ENCODE measurements at regions not wholly inside any gene's neighbourhood (a gene's known extent, or its start where the extent isn't known, plus 50 kb on each side); places are given as distances from the start of the nearest gene placed in this dataset.

DNA sequence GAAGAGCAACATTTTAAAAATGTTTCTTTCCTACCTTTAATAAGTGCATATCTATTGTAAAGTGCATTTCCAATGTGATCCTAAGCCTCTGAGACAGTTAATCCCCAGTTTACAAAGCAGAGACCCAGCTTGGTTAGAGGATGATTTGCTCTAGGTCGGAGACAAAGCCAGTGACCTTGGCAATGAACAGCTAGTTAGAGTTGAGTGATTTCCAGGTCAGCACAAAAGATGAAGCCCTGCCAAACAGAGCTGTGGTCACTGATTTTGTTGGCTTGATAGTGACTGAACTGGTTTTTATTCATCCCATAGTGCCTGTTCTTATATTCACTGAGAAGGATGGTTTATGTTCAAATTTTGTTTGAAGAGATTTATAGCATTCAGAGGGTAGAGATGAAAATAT is 56.6 kb upstream of the CD83 start:
- intact Hi-C loops (cut with micrococcal nuclease; ENCODE audit: unreplicated experiment), result no loop called here
- no peak for DNase-seq
- no TSS peak for BruUV-seq (replicated peaks)
- peaks cover 24% of the 10 kb centered on the region for H3K27me3 Mint-ChIP-seq (ENCODE audit: unreplicated experiment)
- H3K36me3 Mint-ChIP-seq (ENCODE audit: insufficient read depth, unreplicated experiment), result no peaks in the 10 kb centered on the region
- H3K27ac Mint-ChIP-seq (ENCODE audit: unreplicated experiment), result no peak overlapping the region
- no peak overlapping the region for H3K4me3 Mint-ChIP-seq (ENCODE audit: low read depth, unreplicated experiment)
- CTCF ChIA-PET, result no interaction called here
- H3K9me3 Mint-ChIP-seq (ENCODE audit: low read depth, unreplicated experiment), result peaks cover 4% of the 10 kb centered on the region
- no peak for TF ChIP-seq CTCF (IDR thresholded peaks at IDR 0.05; ENCODE audit: unreplicated experiment)
- H3K4me1 Mint-ChIP-seq (ENCODE audit: low read depth, unreplicated experiment), result peaks cover 10% of the 10 kb centered on the region

GRCh38 chr6:14061643-14062042 is 55.9 kb upstream of the CD83 start:
- intact Hi-C loops (cut with micrococcal nuclease; ENCODE audit: unreplicated experiment), result no loop called here
- TF ChIP-seq CTCF (IDR thresholded peaks at IDR 0.05; ENCODE audit: unreplicated experiment), result no peak
- Mint-ChIP-seq H3K4me3 (ENCODE audit: low read depth, unreplicated experiment) (no peak overlapping the region), H3K4me1 (ENCODE audit: low read depth, unreplicated experiment) (peaks cover 10% of the 10 kb centered on the region), H3K36me3 (ENCODE audit: insufficient read depth, unreplicated experiment) (no peaks in the 10 kb centered on the region), H3K27ac (ENCODE audit: unreplicated experiment) (no peak overlapping the region), H3K9me3 (ENCODE audit: low read depth, unreplicated experiment) (peaks cover 4% of the 10 kb centered on the region), H3K27me3 (ENCODE audit: unreplicated experiment) (peaks cover 24% of the 10 kb centered on the region)
- no TSS peak for BruUV-seq (replicated peaks)
- DNase-seq, result no peak
- CTCF ChIA-PET, result no interaction called here

DNA sequence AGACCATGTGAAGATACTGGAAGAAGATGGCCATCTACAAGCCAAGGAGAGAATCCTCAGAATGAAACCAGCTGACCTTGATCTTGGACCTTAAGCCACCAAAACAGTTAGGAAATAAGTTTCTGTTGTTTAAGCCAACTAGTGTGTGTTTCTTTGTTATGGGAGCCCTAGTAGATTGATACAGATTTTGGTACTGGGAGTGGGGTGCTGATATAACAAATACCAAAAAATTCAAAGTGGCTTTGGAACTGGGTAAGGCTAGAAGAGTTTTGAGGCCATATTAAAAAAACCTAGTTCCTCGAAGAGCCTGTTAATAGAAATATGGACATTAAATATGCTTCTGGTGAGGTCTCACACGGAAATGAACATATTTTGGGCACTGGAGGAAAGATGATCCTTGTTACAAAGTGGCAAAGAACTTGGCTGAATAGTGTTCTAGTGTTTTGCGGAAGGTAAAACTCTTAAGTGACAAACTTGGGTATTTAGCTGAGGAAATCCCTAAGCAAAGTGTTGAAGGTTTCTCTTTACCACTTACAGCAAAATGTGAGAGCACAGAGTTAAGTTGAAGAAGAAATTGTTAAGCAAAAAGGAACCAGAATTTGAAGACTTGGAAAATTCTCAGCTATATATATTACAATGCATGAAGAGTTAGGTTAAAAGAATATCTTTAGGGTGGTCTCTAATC is 55.1 kb upstream of the CD83 start:
- Mint-ChIP-seq H3K36me3 (ENCODE audit: insufficient read depth, unreplicated experiment) (no peaks in the 10 kb centered on the region), H3K4me1 (ENCODE audit: low read depth, unreplicated experiment) (peaks cover 10% of the 10 kb centered on the region), H3K9me3 (ENCODE audit: low read depth, unreplicated experiment) (peaks cover 4% of the 10 kb centered on the region), H3K27ac (ENCODE audit: unreplicated experiment) (no peak overlapping the region), H3K27me3 (ENCODE audit: unreplicated experiment) (peaks cover 24% of the 10 kb centered on the region), H3K4me3 (ENCODE audit: low read depth, unreplicated experiment) (no peak overlapping the region)
- CTCF ChIA-PET, result no interaction called here
- no peak for TF ChIP-seq CTCF (IDR thresholded peaks at IDR 0.05; ENCODE audit: unreplicated experiment)
- intact Hi-C loops (cut with micrococcal nuclease; ENCODE audit: unreplicated experiment), result no loop called here
- DNase-seq, result no peak
- no TSS peak for BruUV-seq (replicated peaks)

- BruUV-seq (replicated peaks), result no TSS peak
- TF ChIP-seq CTCF (IDR thresholded peaks at IDR 0.05; ENCODE audit: unreplicated experiment), result no peak
- Mint-ChIP-seq H3K27me3 (ENCODE audit: unreplicated experiment) (peaks cover 15% of the 10 kb centered on the region), H3K27ac (ENCODE audit: unreplicated experiment) (no peak overlapping the region), H3K4me3 (ENCODE audit: low read depth, unreplicated experiment) (no peak overlapping the region), H3K4me1 (ENCODE audit: low read depth, unreplicated experiment) (peaks cover 10% of the 10 kb centered on the region), H3K36me3 (ENCODE audit: insufficient read depth, unreplicated experiment) (no peaks in the 10 kb centered on the region), H3K9me3 (ENCODE audit: low read depth, unreplicated experiment) (peaks cover 4% of the 10 kb centered on the region)
- no peak for DNase-seq
- CTCF ChIA-PET, result no interaction called here
- intact Hi-C loops (cut with micrococcal nuclease; ENCODE audit: unreplicated experiment), result no loop called here
Observed at GRCh38 chr6:14063756-14064155, 53.8 kb upstream of the CD83 start.

All from Calu3 (cell line).